EH (cell line): ENCODE measurements at regions not wholly inside any gene's neighbourhood (a gene's known extent, or its start where the extent isn't known, plus 50 kb on each side); places are given as distances from the start of the nearest gene placed in this dataset.
A peak's percentile ranks its signal among the peaks of the same experiment; 100 is the strongest.

ENCODE experiments used
- DNase-seq: peaks from one replicate; pipeline ENCODE4 v3.0.0-alpha.2; 2015; ENCODE audit warnings: low read depth

DNA sequence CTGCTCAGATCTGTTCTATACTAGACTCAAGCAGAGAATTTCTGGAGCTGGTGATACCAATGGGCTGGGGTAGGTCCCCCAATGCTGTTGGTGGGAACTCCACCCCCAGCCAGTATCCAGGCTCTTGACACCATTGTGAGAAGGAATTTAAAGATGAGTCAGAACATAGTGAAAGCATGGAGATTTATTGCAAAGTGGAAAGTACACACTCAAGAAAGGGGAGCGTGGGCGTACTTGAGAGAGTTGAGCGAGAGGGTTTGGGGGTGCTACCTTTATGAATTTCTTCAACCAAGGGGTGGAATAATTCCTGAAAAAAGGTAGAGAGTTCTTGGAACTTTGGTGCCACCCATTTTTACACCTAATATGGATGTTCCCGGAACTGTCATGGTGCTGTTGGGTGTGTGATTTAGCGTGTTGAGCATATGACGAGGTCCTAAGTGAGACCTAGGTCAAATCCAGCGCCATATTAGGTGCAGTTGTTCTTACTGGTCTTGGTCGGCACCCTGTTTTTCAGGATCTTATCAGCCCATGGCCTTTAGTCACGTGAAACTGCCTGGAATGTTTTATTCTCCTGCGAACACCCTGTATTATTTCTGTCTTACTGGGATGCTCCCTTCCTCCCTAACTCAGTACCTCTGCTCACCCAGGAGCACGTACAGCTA lies 122.0 kb upstream of the AHR start:
- DNase-seq, result no peak

DNA sequence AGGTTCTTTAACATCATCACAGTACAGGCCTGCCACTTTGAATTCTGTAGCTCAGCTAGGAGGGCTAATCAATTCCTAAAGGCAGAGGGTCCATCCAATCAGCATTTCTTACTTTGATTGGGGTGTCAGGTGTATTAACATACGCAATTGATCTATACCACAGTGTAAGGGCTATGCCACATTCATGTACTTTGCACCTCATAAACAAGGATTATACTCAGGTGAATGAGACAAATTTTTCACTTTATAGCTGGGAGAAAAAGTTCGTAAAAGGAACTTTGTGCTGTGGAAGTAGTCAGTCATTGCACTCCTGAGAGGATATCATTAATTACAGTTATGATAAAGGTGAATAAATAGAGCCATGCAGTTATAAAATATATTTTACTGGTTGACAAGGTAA lies 119.9 kb upstream of the AHR start:
- DNase-seq, result no peak

GRCh38 chr7:17181482-17181881 lies 117.0 kb upstream of the AHR start:
- no peak for DNase-seq

DNA sequence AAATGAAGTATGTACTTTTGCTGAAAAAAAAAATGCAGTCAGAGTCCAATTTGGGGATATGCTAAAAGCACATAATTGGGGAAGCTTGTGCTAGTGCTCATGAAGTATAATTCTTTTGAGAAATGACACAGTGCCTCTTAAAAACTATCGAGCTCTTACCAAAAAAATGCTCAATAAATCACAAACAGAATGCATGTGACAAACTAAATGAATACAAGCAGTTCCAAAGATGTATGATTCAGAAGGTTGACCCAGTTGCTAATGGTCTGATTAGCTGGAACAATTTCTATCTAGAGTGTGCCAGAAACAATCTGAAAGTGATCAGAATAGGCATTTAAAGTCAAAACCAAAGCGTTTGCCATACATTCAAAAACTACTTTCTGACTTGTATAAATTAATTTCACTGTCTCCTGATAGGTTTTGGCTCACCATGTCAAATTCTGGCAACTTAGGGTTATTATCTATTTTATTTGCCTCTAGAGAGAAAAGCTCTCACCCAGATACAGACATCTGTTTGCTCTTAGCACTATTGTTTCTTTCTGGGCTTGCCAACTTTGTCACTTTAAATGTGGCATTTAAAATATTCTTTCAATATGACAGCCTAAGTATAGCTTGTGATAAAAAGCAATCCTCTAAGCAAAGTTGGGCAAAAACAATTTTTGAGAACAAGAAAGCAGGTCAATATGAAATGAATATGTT lies 114.7 kb upstream of the AHR start:
- peak; percentile 56 for DNase-seq

DNA sequence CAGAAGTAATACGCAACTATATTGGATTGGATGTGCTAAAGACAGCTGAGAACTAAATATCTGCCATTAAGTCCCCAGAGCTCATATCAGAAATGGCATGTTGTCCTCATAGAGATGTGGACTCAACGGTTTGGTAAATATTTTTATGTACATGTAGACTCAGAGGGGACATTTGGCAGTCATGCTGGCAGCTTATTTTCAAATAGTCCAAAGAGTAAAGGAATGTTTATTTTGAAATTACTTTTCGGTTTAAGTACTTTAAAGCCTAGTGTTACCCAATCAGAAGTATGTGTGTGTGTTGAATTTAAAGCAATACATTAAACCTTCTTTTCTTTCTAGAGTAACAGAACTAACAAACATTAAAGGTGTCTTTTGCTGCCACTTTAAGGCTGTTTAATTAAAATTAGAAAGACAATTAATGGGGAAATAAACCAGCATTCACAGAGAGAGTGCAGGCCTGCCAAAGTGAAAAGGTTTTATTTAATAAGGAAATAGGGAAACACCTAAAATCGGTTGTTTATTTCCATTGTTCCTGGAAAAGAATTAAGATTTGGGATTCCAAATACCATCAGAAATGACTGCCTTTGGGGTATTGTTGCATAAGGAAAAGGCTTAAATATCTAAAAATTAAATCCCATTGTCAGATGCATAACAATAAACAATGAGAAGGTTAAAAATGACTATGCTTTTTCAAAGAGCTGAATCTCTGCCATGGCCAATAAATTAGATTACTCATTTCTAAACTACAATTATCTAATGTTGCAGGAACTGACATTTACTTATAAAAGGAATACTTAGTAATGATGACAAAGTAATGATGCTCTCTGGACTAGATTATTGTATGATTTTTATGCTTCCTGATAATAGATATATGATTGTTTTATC lies 113.4 kb upstream of the AHR start:
- peak; percentile 64 for DNase-seq

GRCh38 chr7:17185690-17186070 lies 112.8 kb upstream of the AHR start:
- DNase-seq, result peak; percentile 82

- no peak for DNase-seq
Observed at GRCh38 chr7:17186745-17187530, 111.5 kb upstream of the AHR start.

- no peak for DNase-seq
Observed at GRCh38 chr7:17194656-17195055, 103.8 kb upstream of the AHR start.

GRCh38 chr7:17195576-17195975 lies 102.9 kb upstream of the AHR start:
- DNase-seq, result no peak

GRCh38 chr7:17205910-17206309 lies 92.5 kb upstream of the AHR start:
- no peak for DNase-seq

DNA sequence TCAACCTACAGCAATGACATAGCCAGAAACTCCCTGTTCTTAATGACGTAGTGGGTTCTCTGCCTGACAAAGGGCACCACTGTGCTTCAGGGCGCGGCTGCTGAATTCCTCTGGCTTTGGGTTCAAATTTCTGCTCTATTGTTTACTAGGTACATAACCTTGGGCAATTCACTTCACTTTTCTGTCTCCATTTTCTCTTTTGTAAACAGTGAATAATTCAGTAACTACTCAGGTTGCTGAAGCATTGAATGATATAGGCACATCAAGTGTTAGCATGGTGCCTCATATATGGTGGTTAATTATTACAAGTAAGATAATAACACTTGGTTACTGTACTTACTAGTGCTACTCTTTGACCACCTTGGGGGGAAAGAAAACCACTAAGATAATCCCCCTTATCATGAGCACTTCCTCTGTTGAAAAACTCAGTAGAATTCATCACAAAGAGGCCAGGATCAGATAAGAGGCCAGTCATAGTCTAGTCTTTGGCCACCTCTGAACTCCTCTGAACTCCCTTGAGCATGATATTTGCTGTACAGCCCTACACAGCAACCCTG lies 92.0 kb upstream of the AHR start:
- no peak for DNase-seq

- DNase-seq, result no peak
Observed at GRCh38 chr7:17207220-17207619, 91.2 kb upstream of the AHR start.

- DNase-seq, result no peak
Observed at GRCh38 chr7:17209101-17209500, 89.4 kb upstream of the AHR start.

DNA sequence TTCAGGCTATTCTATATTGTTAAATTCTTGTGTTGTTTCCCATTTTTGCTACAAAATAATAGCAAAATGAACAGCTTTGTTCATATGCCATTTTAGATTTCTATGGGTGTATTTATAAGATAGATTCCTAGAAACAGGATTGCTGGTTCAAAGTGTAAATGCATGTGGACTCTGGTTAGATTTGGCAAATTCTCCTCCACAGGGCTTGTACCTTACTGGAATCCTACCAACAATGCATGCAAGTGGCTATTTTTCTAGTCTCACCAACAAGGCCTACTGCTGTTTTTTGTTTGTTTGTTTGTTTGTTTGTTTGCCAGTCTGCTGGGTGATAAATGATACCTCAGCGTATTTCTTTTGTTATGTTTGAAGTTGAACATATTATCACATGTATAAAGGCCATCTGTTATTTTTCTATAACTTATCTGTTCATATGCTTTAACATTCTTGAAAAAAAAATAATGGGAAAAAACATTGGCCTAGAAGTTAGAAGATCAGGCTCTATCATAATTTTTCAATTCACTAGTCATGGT lies 87.1 kb upstream of the AHR start:
- DNase-seq, result no peak

GRCh38 chr7:17212188-17212587 lies 86.3 kb upstream of the AHR start:
- no peak for DNase-seq

DNA sequence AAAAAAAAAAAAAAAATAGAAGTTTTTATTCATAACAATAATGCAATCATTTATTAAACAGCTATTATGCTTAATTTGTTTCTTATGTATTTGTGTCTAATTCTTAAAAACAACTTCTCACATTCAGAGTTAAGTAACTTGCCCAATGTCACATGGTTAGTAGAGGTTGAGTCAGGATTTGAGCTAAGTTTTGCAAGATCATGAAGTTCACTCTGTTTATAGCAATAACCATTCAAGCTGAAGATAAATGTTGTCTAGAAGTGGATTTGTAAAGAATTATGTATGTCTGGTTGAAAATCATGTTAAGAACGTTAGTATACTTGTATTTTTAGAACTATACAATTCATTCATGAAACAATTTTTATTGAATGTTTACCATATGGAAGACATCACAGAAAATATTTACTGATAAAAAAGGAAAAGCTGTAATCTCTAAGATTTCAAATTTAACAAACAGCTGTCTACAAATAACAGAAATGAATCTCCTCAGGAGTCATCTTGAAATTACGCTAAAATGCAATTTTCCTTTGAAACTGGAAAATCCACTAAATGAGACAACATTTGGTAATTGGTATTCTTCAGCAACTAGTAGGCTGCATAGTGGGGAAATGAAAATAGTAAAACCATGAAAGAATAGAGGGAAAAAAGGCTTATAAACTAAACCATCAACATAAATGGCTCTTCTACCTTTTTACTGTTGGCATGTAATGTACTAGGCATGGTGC lies 70.5 kb upstream of the AHR start:
- DNase-seq, result no peak

DNA sequence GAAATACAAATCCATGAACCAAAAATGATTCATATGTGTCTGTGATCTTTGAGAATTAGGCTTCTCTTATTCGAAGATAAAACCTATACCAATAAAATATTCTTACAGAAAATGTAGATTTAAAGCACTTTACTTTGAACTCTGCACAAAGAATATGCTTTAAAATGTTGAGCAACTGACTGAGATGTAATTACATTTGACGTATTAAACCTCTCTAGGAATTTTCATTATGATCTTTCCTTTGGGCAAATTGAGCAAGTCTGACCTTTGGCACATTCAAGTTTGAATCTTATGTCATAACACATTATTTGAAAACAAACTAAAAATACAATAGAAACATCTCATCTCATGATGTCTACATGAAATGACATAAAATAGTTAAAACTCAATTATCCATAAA lies 69.2 kb upstream of the AHR start:
- no peak for DNase-seq

DNA sequence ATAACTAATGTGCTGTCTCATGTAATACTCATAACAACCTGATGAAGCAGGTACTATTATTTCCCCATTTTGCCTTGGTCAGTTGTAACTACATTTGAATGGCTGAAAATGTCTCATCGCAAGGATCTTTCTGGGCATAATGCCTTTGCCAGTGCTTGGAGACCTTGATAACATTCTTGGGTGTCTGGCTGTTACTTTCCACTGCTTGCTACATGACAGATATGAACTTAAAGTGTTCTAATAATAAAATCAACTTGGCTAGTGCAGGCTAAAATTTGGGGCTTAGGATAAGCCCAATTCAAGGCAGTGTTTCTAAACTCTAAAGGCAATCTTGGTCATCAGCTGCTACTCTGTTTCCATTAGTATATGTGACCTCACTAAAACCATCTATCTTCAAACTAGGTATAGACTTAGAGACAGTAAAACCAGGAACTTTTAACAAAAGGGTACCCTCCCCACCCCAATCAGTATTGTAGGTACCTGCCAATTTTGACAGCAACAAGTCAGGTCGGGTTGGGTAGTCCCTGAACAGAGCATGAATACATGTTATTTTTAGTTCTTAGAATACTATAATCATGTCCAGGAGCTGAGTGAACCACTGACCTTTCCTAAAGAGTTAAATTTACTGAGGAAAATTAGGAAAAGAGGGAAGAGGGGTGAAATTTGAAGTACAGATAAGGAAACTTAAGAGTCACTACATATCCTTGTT lies 68.2 kb upstream of the AHR start:
- DNase-seq, result no peak

DNA sequence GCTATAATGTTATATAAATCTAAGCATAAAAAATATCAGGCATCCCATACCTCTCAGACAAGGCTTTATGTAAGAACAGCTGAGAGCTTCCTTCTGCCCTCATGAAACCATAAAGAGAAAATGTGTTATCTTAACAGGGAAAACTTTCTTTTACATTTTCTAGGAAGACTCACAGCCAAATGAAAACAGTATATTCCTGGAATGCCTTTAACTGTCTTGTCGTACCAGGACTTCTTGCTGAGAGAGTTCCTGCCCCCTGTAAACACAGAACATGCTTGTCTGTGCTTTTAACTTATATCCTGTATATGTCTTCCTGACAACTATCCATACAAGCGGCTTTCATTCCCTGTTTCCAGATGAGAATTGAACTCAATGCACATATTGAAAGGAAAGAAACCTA lies 64.8 kb upstream of the AHR start:
- peak; percentile 33 for DNase-seq

GRCh38 chr7:17234030-17234397 lies 64.4 kb upstream of the AHR start:
- peak; percentile 14 for DNase-seq
